ENCODE measurements at regions not wholly inside any gene's neighbourhood (a gene's known extent, or its start where the extent isn't known, plus 50 kb on each side); places are given as distances from the start of the nearest gene placed in this dataset.
A peak's percentile ranks its signal among the peaks of the same experiment; 100 is the strongest.

DNA sequence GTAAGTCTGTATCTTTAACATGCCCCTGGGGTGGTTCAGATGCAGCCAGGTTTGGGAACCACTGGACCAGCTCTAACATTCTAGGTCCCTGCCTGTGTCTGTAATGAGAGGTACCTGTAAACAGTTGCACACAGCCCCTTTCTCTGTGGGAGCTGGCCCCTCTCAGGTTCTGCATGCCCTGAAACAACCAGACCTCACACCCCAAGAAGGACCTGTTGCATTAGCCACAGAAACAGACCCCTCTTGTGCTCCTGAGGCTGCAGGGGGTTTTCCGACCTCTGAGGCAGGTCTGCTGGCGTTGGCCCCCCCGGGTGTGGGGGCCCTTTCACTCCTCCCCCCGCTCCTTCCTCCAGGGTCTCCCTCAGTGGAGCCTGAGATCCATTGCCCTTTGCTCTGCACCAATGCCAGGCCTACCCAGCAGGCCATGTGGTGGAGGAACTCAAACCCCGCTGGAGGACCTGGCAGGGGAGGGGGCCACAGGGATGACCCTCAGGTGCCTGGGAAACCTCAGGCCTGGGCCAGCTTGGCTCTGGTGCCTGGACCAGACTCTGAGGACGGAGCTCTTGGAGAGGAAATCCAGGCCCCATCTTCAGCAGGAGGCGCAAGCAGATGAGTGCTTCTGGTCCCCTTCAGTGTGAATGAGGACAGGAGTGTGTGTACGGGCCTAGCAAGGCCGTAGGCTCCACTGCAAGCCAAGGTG is 61.4 kb upstream of the PJA1 start:
- no peak for DNase-seq (ENCODE audit: low spot score)

DNA sequence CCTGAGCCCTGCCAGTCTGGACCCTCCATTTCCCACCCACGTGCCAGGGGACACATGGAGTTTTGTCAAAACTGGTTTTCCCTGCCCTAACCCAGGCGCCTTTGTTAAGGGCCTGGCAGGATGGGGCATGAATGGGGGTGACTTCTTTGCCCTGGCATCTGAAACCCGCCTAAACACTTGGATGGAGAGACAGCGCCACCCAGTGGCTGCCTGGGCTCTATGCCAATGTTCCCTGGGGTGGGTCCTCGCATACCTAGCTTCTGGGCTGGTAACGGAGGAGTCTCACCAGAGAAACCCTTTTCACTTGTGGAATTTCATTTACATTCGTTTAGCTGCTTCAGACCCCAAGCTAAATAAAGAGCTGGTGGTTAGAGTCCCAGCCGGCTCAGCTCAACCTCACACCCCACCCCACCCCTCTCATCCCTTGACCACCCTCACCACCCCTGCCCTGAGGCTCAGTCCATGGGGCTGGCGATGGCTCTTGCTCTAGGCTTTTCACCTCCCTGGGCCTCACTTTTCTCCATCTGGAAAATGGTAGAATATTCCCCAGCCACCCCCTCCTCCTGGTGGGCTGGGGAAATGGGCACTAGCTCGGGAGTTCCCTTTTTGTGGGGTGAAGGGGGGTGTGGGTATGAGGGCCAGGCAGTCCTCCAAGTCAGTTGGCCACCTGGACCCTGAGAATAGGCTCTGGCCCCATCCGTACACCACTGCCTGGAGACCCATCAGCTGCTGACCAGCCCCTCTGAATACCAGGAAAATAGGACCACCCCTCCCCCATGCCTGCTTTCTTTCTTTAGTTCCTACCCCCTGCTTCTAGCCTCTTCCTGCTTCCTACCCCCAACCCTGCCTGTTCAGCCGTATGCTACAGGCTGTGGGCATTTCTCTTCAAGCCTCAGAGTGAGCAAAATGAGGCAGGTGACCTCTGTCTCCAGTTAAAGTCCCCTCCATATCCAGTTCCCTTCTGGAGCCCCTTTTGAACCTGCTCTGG is 57.1 kb upstream of the PJA1 start:
- DNase-seq (ENCODE audit: low spot score), result peak; percentile 69

GRCh38 chrX:69221239-69222102 is 56.2 kb upstream of the PJA1 start:
- no peak for DNase-seq (ENCODE audit: low spot score)

- no peak for DNase-seq (ENCODE audit: low spot score)
These were observed 53.2 kb upstream of the PJA1 start for GRCh38 chrX:69218407-69218997.

DNA sequence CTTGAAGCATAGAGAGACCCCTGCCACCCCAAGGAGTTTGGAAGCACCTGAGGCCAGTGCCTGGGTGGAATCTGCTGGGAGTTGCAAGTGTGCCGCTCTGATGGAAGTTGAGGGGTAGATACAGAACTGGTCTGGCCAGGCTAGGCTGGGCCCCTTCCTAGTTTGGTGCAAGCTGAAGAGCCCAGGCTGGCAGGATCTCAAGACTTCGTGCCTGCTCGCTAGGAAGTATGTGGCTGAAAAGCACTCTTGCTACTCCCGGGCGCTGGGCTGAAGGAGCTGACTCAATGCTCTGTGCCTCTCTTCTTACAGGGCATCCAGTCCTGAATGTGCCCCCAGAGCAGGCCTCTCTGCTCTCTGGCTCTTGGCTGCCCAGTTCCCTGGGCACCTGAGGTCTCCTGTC is 51.7 kb upstream of the PJA1 start:
- DNase-seq (ENCODE audit: low spot score), result no peak

- DNase-seq (ENCODE audit: low spot score), result no peak
These were observed 51.2 kb upstream of the PJA1 start for GRCh38 chrX:69216446-69216845.

GRCh38 chrX:69215161-69215875 is 50.1 kb upstream of the PJA1 start:
- DNase-seq (ENCODE audit: low spot score), result no peak
